Rectal smooth muscle tissue (tissue), 1 donor: ENCODE measurements at regions not wholly inside any gene's neighbourhood (a gene's known extent, or its start where the extent isn't known, plus 50 kb on each side); places are given as distances from the start of the nearest gene placed in this dataset.
"Not testable (repeated sequence)": the region's sequence is repeated elsewhere in the genome, so short reads cannot be mapped to it uniquely, and the experiment has no call there.

Experiments
- H3K27ac ChIP-seq: one replicate; pipeline ENCODE4 v1.7.0; 2013; ENCODE audit warnings: low read depth, low read length, inconsistent platforms
- H3K27me3 ChIP-seq: one replicate; pipeline ENCODE4 v1.7.0; 2013; ENCODE audit warnings: low read length; ENCODE audit not compliant: control insufficient read depth, insufficient read depth
- H3K36me3 ChIP-seq: one replicate; pipeline ENCODE4 v1.7.0; 2013; ENCODE audit warnings: low read length; ENCODE audit not compliant: control insufficient read depth, insufficient read depth
- H3K4me1 ChIP-seq: one replicate; pipeline ENCODE4 v1.7.0; 2013; ENCODE audit warnings: low read length; ENCODE audit not compliant: control insufficient read depth, insufficient read depth
- H3K4me3 ChIP-seq: one replicate; pipeline ENCODE4 v1.7.0; 2013; ENCODE audit warnings: low read length
- H3K9ac ChIP-seq: one replicate; pipeline ENCODE4 v1.7.0; 2013; ENCODE audit warnings: low read length

- Histone ChIP-seq H3K27me3 (no peaks in the 10 kb centered on the region), H3K27ac (no peak overlapping the region), H3K9ac (no peak overlapping the region), H3K36me3 (no peaks in the 10 kb centered on the region), H3K4me1 (no peaks in the 10 kb centered on the region), H3K4me3 (no peak overlapping the region)
These were observed 402.8 kb downstream of the MIAT start for GRCh38 chr22:27060190-27060589.

- Histone ChIP-seq H3K27me3 (no peaks in the 10 kb centered on the region), H3K36me3 (no peaks in the 10 kb centered on the region), H3K27ac (no peak overlapping the region), H3K4me1 (no peaks in the 10 kb centered on the region), H3K4me3 (no peak overlapping the region), H3K9ac (no peak overlapping the region)
These were observed 405.5 kb downstream of the MIAT start for GRCh38 chr22:27062910-27063309.

GRCh38 chr22:27063406-27063805 is 406.0 kb downstream of the MIAT start:
- Histone ChIP-seq H3K27me3 (no peaks in the 10 kb centered on the region), H3K36me3 (no peaks in the 10 kb centered on the region), H3K9ac (no peak overlapping the region), H3K4me3 (no peak overlapping the region), H3K27ac (no peak overlapping the region), H3K4me1 (no peaks in the 10 kb centered on the region)

- Histone ChIP-seq H3K4me3 (no peak overlapping the region), H3K27me3 (no peaks in the 10 kb centered on the region), H3K36me3 (no peaks in the 10 kb centered on the region)
These were observed 406.5 kb downstream of the MIAT start for GRCh38 chr22:27063841-27064240.

GRCh38 chr22:27064386-27064785 is 407.0 kb downstream of the MIAT start:
- Histone ChIP-seq H3K9ac (no peak overlapping the region), H3K27ac (no peak overlapping the region), H3K27me3 (no peaks in the 10 kb centered on the region), H3K4me3 (no peak overlapping the region), H3K4me1 (no peaks in the 10 kb centered on the region), H3K36me3 (no peaks in the 10 kb centered on the region)

More at GRCh38 chr22:27063841-27064240, 406.5 kb downstream of the MIAT start:
- Histone ChIP-seq H3K9ac (no peak overlapping the region), H3K4me1 (no peaks in the 10 kb centered on the region), H3K27ac (no peak overlapping the region)

- Histone ChIP-seq H3K4me1 (no peaks in the 10 kb centered on the region), H3K9ac (no peak overlapping the region), H3K36me3 (no peaks in the 10 kb centered on the region), H3K4me3 (no peak overlapping the region), H3K27ac (no peak overlapping the region), H3K27me3 (no peaks in the 10 kb centered on the region)
These were observed 407.9 kb downstream of the MIAT start for GRCh38 chr22:27065279-27065678.

- Histone ChIP-seq H3K9ac (no peak overlapping the region), H3K36me3 (no peaks in the 10 kb centered on the region), H3K4me3 (no peak overlapping the region), H3K27me3 (no peaks in the 10 kb centered on the region), H3K27ac (no peak overlapping the region), H3K4me1 (no peaks in the 10 kb centered on the region)
These were observed 409.5 kb downstream of the MIAT start for GRCh38 chr22:27066856-27067255.

GRCh38 chr22:27068121-27068520 is 410.7 kb downstream of the MIAT start:
- Histone ChIP-seq H3K27me3 (no peaks in the 10 kb centered on the region), H3K27ac (no peak overlapping the region), H3K4me3 (no peak overlapping the region), H3K4me1 (no peaks in the 10 kb centered on the region), H3K9ac (no peak overlapping the region), H3K36me3 (no peaks in the 10 kb centered on the region)

- no peaks in the 10 kb centered on the region for H3K4me1 ChIP-seq
- H3K4me3 ChIP-seq: no peak overlapping the region
- H3K36me3 ChIP-seq: no peaks in the 10 kb centered on the region
These were observed 413.2 kb downstream of the MIAT start for GRCh38 chr22:27070594-27070993.

GRCh38 chr22:27073601-27074425 is 416.4 kb downstream of the MIAT start:
- Histone ChIP-seq H3K27ac (no peak overlapping the region), H3K27me3 (peaks cover 2% of the 10 kb centered on the region)

More at GRCh38 chr22:27070594-27070993, 413.2 kb downstream of the MIAT start:
- H3K27me3 ChIP-seq: peaks cover 2% of the 10 kb centered on the region
- no peak overlapping the region for H3K9ac ChIP-seq
- no peak overlapping the region for H3K27ac ChIP-seq

GRCh38 chr22:27075028-27075678 is 417.8 kb downstream of the MIAT start:
- no peak overlapping the region for H3K9ac ChIP-seq
- no peak overlapping the region for H3K4me3 ChIP-seq
- no peak overlapping the region for H3K27ac ChIP-seq
- H3K36me3 ChIP-seq: no peaks in the 10 kb centered on the region
- H3K4me1 ChIP-seq: no peaks in the 10 kb centered on the region
- peaks cover 2% of the 10 kb centered on the region for H3K27me3 ChIP-seq

More at GRCh38 chr22:27073601-27074425, 416.4 kb downstream of the MIAT start:
- Histone ChIP-seq H3K4me3 (no peak overlapping the region), H3K9ac (no peak overlapping the region), H3K36me3 (no peaks in the 10 kb centered on the region), H3K4me1 (no peaks in the 10 kb centered on the region)

GRCh38 chr22:27075891-27076290 is 418.5 kb downstream of the MIAT start:
- H3K4me3 ChIP-seq: no peak overlapping the region
- H3K27ac ChIP-seq: no peak overlapping the region
- H3K36me3 ChIP-seq: no peaks in the 10 kb centered on the region
- no peak overlapping the region for H3K9ac ChIP-seq
- no peaks in the 10 kb centered on the region for H3K4me1 ChIP-seq
- peaks cover 2% of the 10 kb centered on the region for H3K27me3 ChIP-seq

GRCh38 chr22:27078064-27078463 is 420.7 kb downstream of the MIAT start:
- H3K27me3 ChIP-seq, H3K4me3 ChIP-seq, H3K36me3 ChIP-seq, H3K4me1 ChIP-seq, H3K27ac ChIP-seq, H3K9ac ChIP-seq: not testable (repeated sequence)
